ENCODE measurements at regions not wholly inside any gene's neighbourhood (a gene's known extent, or its start where the extent isn't known, plus 50 kb on each side); places are given as distances from the start of the nearest gene placed in this dataset.
"Not testable (repeated sequence)": the region's sequence is repeated elsewhere in the genome, so short reads cannot be mapped to it uniquely, and the experiment has no call there.

GRCh38 chr10:81498011-81498551 is 376.9 kb upstream of the NRG3 start:
- H3K79me2 ChIP-seq, result no peaks in the 10 kb centered on the region
- no peaks in the 10 kb centered on the region for H3K9me3 ChIP-seq (ENCODE audit: control insufficient read depth, low read length)
- no peaks in the 10 kb centered on the region for H3K36me3 ChIP-seq (ENCODE audit: control insufficient read depth, insufficient read depth, low read length)
- no peak overlapping the region for H3K4me3 ChIP-seq (ENCODE audit: low read depth, low read length)
- H3K27me3 ChIP-seq (ENCODE audit: control insufficient read depth, insufficient read depth, low read length), result no peaks in the 10 kb centered on the region
- no peak overlapping the region for H3K4me2 ChIP-seq (ENCODE audit: low read length)
- no peaks in the 10 kb centered on the region for H3K4me1 ChIP-seq
- TF ChIP-seq CTCF (IDR thresholded peaks at IDR 0.05), result no peak
- H3K27ac ChIP-seq, result no peak overlapping the region
- H3K9ac ChIP-seq, result no peak overlapping the region
- no peak overlapping the region for H2AFZ ChIP-seq

GRCh38 chr10:81502677-81503359 is 372.2 kb upstream of the NRG3 start:
- H3K9me3 ChIP-seq (ENCODE audit: control insufficient read depth, low read length), result no peaks in the 10 kb centered on the region
- no peak overlapping the region for H3K9ac ChIP-seq
- H3K27ac ChIP-seq, result no peak overlapping the region
- no peaks in the 10 kb centered on the region for H3K79me2 ChIP-seq
- no peak for TF ChIP-seq CTCF (IDR thresholded peaks at IDR 0.05)
- H2AFZ ChIP-seq, result no peak overlapping the region
- no peak overlapping the region for H3K4me2 ChIP-seq (ENCODE audit: low read length)
- H3K4me3 ChIP-seq (ENCODE audit: low read depth, low read length), result no peak overlapping the region
- no peaks in the 10 kb centered on the region for H3K4me1 ChIP-seq
- no peaks in the 10 kb centered on the region for H3K36me3 ChIP-seq (ENCODE audit: control insufficient read depth, insufficient read depth, low read length)
- no peaks in the 10 kb centered on the region for H3K27me3 ChIP-seq (ENCODE audit: control insufficient read depth, insufficient read depth, low read length)

- not testable (repeated sequence) for H2AFZ ChIP-seq; H3K27me3 ChIP-seq (ENCODE audit: control insufficient read depth, insufficient read depth, low read length); H3K4me3 ChIP-seq (ENCODE audit: low read depth, low read length); H3K4me2 ChIP-seq (ENCODE audit: low read length); H3K4me1 ChIP-seq; H3K27ac ChIP-seq; H3K9ac ChIP-seq; H3K79me2 ChIP-seq; H3K36me3 ChIP-seq (ENCODE audit: control insufficient read depth, insufficient read depth, low read length); H3K9me3 ChIP-seq (ENCODE audit: control insufficient read depth, low read length)
Measured at GRCh38 chr10:81505777-81506176, 369.2 kb upstream of the NRG3 start.

- no peak overlapping the region for H2AFZ ChIP-seq
- no peaks in the 10 kb centered on the region for H3K27me3 ChIP-seq (ENCODE audit: control insufficient read depth, insufficient read depth, low read length)
- no peak overlapping the region for H3K4me2 ChIP-seq (ENCODE audit: low read length)
- no peak overlapping the region for H3K9ac ChIP-seq
- H3K4me3 ChIP-seq (ENCODE audit: low read depth, low read length), result no peak overlapping the region
- no peak overlapping the region for H3K27ac ChIP-seq
- no peaks in the 10 kb centered on the region for H3K79me2 ChIP-seq
- TF ChIP-seq CTCF (IDR thresholded peaks at IDR 0.05), result no peak
- no peaks in the 10 kb centered on the region for H3K9me3 ChIP-seq (ENCODE audit: control insufficient read depth, low read length)
- no peaks in the 10 kb centered on the region for H3K36me3 ChIP-seq (ENCODE audit: control insufficient read depth, insufficient read depth, low read length)
- no peaks in the 10 kb centered on the region for H3K4me1 ChIP-seq
Measured at GRCh38 chr10:81514811-81515210, 360.2 kb upstream of the NRG3 start.

GRCh38 chr10:81520688-81521087 is 354.3 kb upstream of the NRG3 start:
- Histone ChIP-seq H3K36me3 (ENCODE audit: control insufficient read depth, insufficient read depth, low read length) (no peaks in the 10 kb centered on the region), H3K9me3 (ENCODE audit: control insufficient read depth, low read length) (no peaks in the 10 kb centered on the region), H3K4me1 (no peaks in the 10 kb centered on the region), H3K9ac (no peak overlapping the region), H3K79me2 (no peaks in the 10 kb centered on the region), H3K27me3 (ENCODE audit: control insufficient read depth, insufficient read depth, low read length) (no peaks in the 10 kb centered on the region), H3K27ac (no peak overlapping the region), H3K4me2 (ENCODE audit: low read length) (no peak overlapping the region), H2AFZ (no peak overlapping the region), H3K4me3 (ENCODE audit: low read depth, low read length) (no peak overlapping the region)
- no peak for TF ChIP-seq CTCF (IDR thresholded peaks at IDR 0.05)
